Liver (tissue), 7 donors: ENCODE measurements at regions not wholly inside any gene's neighbourhood (a gene's known extent, or its start where the extent isn't known, plus 50 kb on each side); places are given as distances from the start of the nearest gene placed in this dataset.

Source experiments
- DNase-seq: peaks from one replicate; pipeline ENCODE4 v3.0.0-alpha.2; 2017; ENCODE audit warnings: low spot score
- H3K27ac ChIP-seq, 2 donors: one replicate each; pipeline ENCODE4 v1.7.0; 2013; ENCODE audit warnings: inconsistent platforms in 2 of 2, low read length in 2 of 2, control low read depth in 1 of 2, low read depth in 1 of 2, mild to moderate bottlenecking in 1 of 2
- H3K27me3 ChIP-seq, 4 donors: one replicate each; pipeline versions ENCODE4 v1.6.1 to v1.7.0; 2013; ENCODE audit warnings: low read length in 3 of 4, inconsistent platforms in 1 of 4, mild to moderate bottlenecking in 1 of 4, moderate library complexity in 1 of 4; ENCODE audit not compliant: control insufficient read depth in 4 of 4, insufficient read depth in 4 of 4
- H3K36me3 ChIP-seq, 4 donors: one replicate each; pipeline versions ENCODE4 v1.6.1 to v1.7.0; 2013; ENCODE audit warnings: low read length in 3 of 4, mild to moderate bottlenecking in 3 of 4, low read depth in 1 of 4, moderate library complexity in 1 of 4; ENCODE audit not compliant: control insufficient read depth in 4 of 4, insufficient read depth in 3 of 4
- H3K4me1 ChIP-seq, 4 donors: one replicate each; pipeline versions ENCODE4 v1.6.1 to v1.7.0; 2013; ENCODE audit warnings: low read length in 3 of 4, mild to moderate bottlenecking in 3 of 4, moderate library complexity in 1 of 4; ENCODE audit not compliant: control insufficient read depth in 4 of 4, insufficient read depth in 4 of 4
- H3K4me3 ChIP-seq, 3 donors: one replicate each; pipeline versions ENCODE4 v1.6.1 to v1.7.0; 2013; ENCODE audit warnings: low read length in 3 of 3, control low read depth in 1 of 3, low read depth in 1 of 3, mild to moderate bottlenecking in 1 of 3
- H3K9ac ChIP-seq, 2 donors: one replicate each; pipeline ENCODE4 v1.7.0; 2013; ENCODE audit warnings: low read length in 2 of 2, mild to moderate bottlenecking in 2 of 2, moderate library complexity in 2 of 2, control low read depth in 1 of 2, low read depth in 1 of 2
- H3K9me3 ChIP-seq, 4 donors: one replicate each; pipeline versions ENCODE4 v1.6.1 to v1.7.0; 2013; ENCODE audit warnings: low read length in 3 of 4; ENCODE audit not compliant: control insufficient read depth in 4 of 4
- ATF3 ChIP-seq: IDR thresholded peaks from 2 replicates; pipeline ENCODE4 v1.6.1; 2016; ENCODE audit warnings: antibody characterized with exemption
- EGR1 ChIP-seq, 2 donors: IDR thresholded peaks; 2 replicates each; pipeline ENCODE4 v1.6.1; 2016 to 2018; ENCODE audit warnings: antibody characterized with exemption in 2 of 2, low read depth in 2 of 2
- FOXA1 ChIP-seq: IDR thresholded peaks from 2 replicates; pipeline ENCODE4 v1.6.1; 2016; ENCODE audit warnings: antibody characterized with exemption
- HNF4A ChIP-seq, 2 donors: conservative IDR thresholded peaks; 2 replicates each; pipeline ENCODE4 v1.6.1; 2016; ENCODE audit warnings: antibody characterized with exemption in 2 of 2, mild to moderate bottlenecking in 2 of 2
- JUND ChIP-seq, 2 donors: IDR thresholded peaks; 2 replicates each; pipeline ENCODE4 v1.6.1; 2016; ENCODE audit warnings: antibody characterized with exemption in 2 of 2
- MAX ChIP-seq: IDR thresholded peaks from 2 replicates; pipeline ENCODE4 v1.6.1; 2016; ENCODE audit warnings: antibody characterized with exemption
- RAD21 ChIP-seq, 2 donors: IDR thresholded peaks; 2 replicates each; pipeline ENCODE4 v1.6.1; 2016; ENCODE audit warnings: antibody characterized with exemption in 2 of 2, mild to moderate bottlenecking in 2 of 2
- REST ChIP-seq: IDR thresholded peaks from 2 replicates; pipeline ENCODE4 v1.6.1; 2016; ENCODE audit warnings: antibody characterized with exemption, mild to moderate bottlenecking
- RXRA ChIP-seq, 2 donors: IDR thresholded peaks; 2 replicates each; pipeline ENCODE4 v1.6.1; 2017 to 2018; ENCODE audit warnings: antibody characterized with exemption in 2 of 2, mild to moderate bottlenecking in 1 of 2
- SP1 ChIP-seq: IDR thresholded peaks from 2 replicates; pipeline ENCODE4 v1.6.1; 2018; ENCODE audit warnings: antibody characterized with exemption, mild to moderate bottlenecking
- TAF1 ChIP-seq: conservative IDR thresholded peaks from 2 replicates; pipeline ENCODE4 v1.6.1; 2016; ENCODE audit warnings: antibody characterized with exemption, mild to moderate bottlenecking
- YY1 ChIP-seq: IDR thresholded peaks from 2 replicates; pipeline ENCODE4 v1.6.1; 2016; ENCODE audit warnings: antibody characterized with exemption, mild to moderate bottlenecking
- WGBS: extraction: QIAGEN DNeasy Blood & Tissue Kit; methylation state at CpG from one replicate; pipeline ENCODE4 v1.1.7; 2013; 5-methylcytosine and 5-hydroxymethylcytosine counted together
- donor health status: healthy.
- donor health status: healthy.
- donor health status: healthy.
- donor health status: healthy.

- TF ChIP-seq YY1: no peak
- TF ChIP-seq TAF1: no peak
- Histone ChIP-seq H3K9ac (no peak overlapping the region), H3K4me1 (no peaks in the 10 kb centered on the region), H3K4me3 (no peak overlapping the region), H3K27ac (no peak overlapping the region), H3K9me3 (no peaks in the 10 kb centered on the region), H3K36me3 (no peaks in the 10 kb centered on the region), H3K27me3 (peaks cover 0 to 7% (median 0%) of the 10 kb centered on the region in 4 donors)
- no peak for DNase-seq
- WGBS: 29% methylated on average over 5 of the region's 5 CpGs
These were observed 178.2 kb upstream of the CAMK1G start for GRCh38 chr1:209405183-209405814.

- no peaks in the 10 kb centered on the region for H3K36me3 ChIP-seq
- no peaks in the 10 kb centered on the region for H3K4me1 ChIP-seq
- H3K9me3 ChIP-seq: no peaks in the 10 kb centered on the region
- no peak overlapping the region for H3K4me3 ChIP-seq
- H3K27ac ChIP-seq: no peak overlapping the region
- H3K27me3 ChIP-seq: peaks cover 0 to 11% (median 0%) of the 10 kb centered on the region in 4 donors
- 37% methylated on average over 3 of the region's 3 CpGs for WGBS
- no peak for DNase-seq
- TF ChIP-seq REST (no peak), TAF1 (no peak), MAX (no peak), JUND (IDR thresholded peaks at IDR 0.05) (no peak), RAD21 (IDR thresholded peaks at IDR 0.05) (no peak), SP1 (no peak)
- no peak overlapping the region for H3K9ac ChIP-seq
These were observed 177.3 kb upstream of the CAMK1G start for GRCh38 chr1:209406168-209406567.

- Histone ChIP-seq H3K9me3 (no peaks in the 10 kb centered on the region), H3K27ac (no peak overlapping the region), H3K4me1 (no peaks in the 10 kb centered on the region), H3K4me3 (no peak overlapping the region), H3K9ac (no peak overlapping the region), H3K27me3 (peaks cover 0 to 11% (median 0%) of the 10 kb centered on the region in 4 donors), H3K36me3 (no peaks in the 10 kb centered on the region)
- no peak for TF ChIP-seq FOXA1
- TF ChIP-seq RXRA (IDR thresholded peaks at IDR 0.05): no peak
- no peak for TF ChIP-seq EGR1 (IDR thresholded peaks at IDR 0.05; ENCODE audit: low read depth in 2 of 2)
- TF ChIP-seq YY1: no peak
- TF ChIP-seq MAX: no peak
- no peak for TF ChIP-seq REST
- no peak for TF ChIP-seq ATF3
- TF ChIP-seq HNF4A (conservative IDR thresholded peaks at IDR 0.05): no peak
- WGBS: 76% methylated on average over 2 of the region's 2 CpGs
- no peak for DNase-seq
These were observed 176.9 kb upstream of the CAMK1G start for GRCh38 chr1:209406595-209406994.
